Pancreas (tissue), 10 donors: ENCODE measurements at regions not wholly inside any gene's neighbourhood (a gene's known extent, or its start where the extent isn't known, plus 50 kb on each side); places are given as distances from the start of the nearest gene placed in this dataset.

Experiments
- ATAC-seq, 4 donors: fragments of 200-7000 bp; cut with Tn5 transposase; one replicate each; pipeline versions ENCODE4 v1.8.0 to v1.9.1; 2020; ENCODE audit warnings: mild to moderate bottlenecking in 4 of 4, moderate library complexity in 4 of 4
- DNase-seq, 6 donors: peaks; one replicate each; pipeline ENCODE4 v3.0.0-alpha.2; 2020
- FAIRE-seq: peaks from 2 replicates; lab custom pipeline; 2012; peaks lifted over from hg19 to GRCh38; lab: Jason Lieb, UNC
- H3K27ac ChIP-seq, 4 donors: fragments of 200-600 bp; sonication (generic); 1 replicate in 3 of 4; 2 replicates in 1 of 4; pipeline versions ENCODE4 v1.5.0 to v1.8.0; 2020
- H3K27me3 ChIP-seq, 4 donors: fragments of 200-600 bp; one replicate each; pipeline ENCODE4 v1.8.0; 2021
- H3K36me3 ChIP-seq, 3 donors: fragments of 200-600 bp; sonication (generic) in 1 of 3; one replicate each; pipeline versions ENCODE4 v1.5.0 to v1.8.0; 2020 to 2021
- H3K4me1 ChIP-seq, 3 donors: fragments of 200-600 bp; one replicate each; pipeline ENCODE4 v1.8.0; 2021
- H3K4me3 ChIP-seq, 4 donors: fragments of 200-600 bp; sonication (generic) in 2 of 4; one replicate each; pipeline versions ENCODE4 v1.5.0 to v1.8.0; 2020 to 2021
- H3K9me3 ChIP-seq, 4 donors: fragments of 200-600 bp; one replicate each; pipeline ENCODE4 v1.8.0; 2021
- WGBS, 2 donors: extraction: QIAGEN DNeasy Blood & Tissue Kit; methylation state at CpG; one replicate each; pipeline ENCODE4 v1.1.7; 2013; 5-methylcytosine and 5-hydroxymethylcytosine counted together
- intact Hi-C, 3 donors: fragments of 100-400 bp; cut with DNase I; formaldehyde crosslinking; loops; one replicate each; pipeline versions ENCODE4 v1.11.1 to v1.14.2; 2022
- TF ChIP-seq, protein P1 (sequence below), 4 donors: fragments of 200-600 bp; sonication (generic) in 3 of 4; IDR thresholded peaks; one replicate each; pipeline versions ENCODE4 v1.5.0 to v1.8.0; 2021; ENCODE audit warnings: antibody characterized with exemption in 4 of 4
- donor health status: healthy with polysubstance abuse.
- donor health status: DM: no; HTN: no; CAD: no; lungs with moderate emphysema.
- donor health status: DM: no; HTN: no; CAD: no.
- donor health status: control.
- donor health status: control.
- donor health status: Bipolar disorder and iron deficiency.
- donor health status: DM: yes; HTN: yes; CAD: no.
- donor health status: DM: no; HTN: no; CAD: no.
- donor health status: DM: no; HTN: no; CAD: no.
- donor health status: DM: yes; HTN: yes; CAD: no.

DNA sequence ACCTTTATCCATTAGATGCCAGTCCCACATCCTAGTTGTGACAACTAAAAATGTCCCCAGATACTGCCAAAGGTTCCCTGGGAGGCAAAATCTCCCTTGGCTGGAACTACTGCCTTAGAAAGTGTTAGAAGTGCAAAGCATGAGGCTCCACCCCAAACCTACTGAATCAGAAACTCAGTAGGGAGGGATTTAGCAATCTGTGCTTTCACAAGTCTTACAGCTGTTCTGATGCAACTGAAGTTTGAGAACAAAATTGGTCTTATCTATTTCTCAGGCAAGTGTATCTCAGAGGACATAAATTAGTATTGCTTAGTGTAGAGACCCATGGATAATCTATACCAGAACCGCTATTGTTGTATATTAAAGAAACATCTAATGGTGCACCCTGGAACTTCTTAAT, 70.2 kb downstream of the CLDN1 start:
- 91 to 97% methylated on average over 1 of the region's 1 CpG for WGBS, 2 donors
- TF ChIP-seq, protein P1, sequence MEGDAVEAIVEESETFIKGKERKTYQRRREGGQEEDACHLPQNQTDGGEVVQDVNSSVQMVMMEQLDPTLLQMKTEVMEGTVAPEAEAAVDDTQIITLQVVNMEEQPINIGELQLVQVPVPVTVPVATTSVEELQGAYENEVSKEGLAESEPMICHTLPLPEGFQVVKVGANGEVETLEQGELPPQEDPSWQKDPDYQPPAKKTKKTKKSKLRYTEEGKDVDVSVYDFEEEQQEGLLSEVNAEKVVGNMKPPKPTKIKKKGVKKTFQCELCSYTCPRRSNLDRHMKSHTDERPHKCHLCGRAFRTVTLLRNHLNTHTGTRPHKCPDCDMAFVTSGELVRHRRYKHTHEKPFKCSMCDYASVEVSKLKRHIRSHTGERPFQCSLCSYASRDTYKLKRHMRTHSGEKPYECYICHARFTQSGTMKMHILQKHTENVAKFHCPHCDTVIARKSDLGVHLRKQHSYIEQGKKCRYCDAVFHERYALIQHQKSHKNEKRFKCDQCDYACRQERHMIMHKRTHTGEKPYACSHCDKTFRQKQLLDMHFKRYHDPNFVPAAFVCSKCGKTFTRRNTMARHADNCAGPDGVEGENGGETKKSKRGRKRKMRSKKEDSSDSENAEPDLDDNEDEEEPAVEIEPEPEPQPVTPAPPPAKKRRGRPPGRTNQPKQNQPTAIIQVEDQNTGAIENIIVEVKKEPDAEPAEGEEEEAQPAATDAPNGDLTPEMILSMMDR (IDR thresholded peaks at IDR 0.05): no peak
- no peaks in the 10 kb centered on the region for H3K4me1 ChIP-seq
- ATAC-seq (peak in 1 of 4 donors; percentile 38), FAIRE-seq (no peak), DNase-seq (no peak)
- no peaks in the 10 kb centered on the region for H3K9me3 ChIP-seq
- no peak overlapping the region for H3K27ac ChIP-seq
- intact Hi-C loops: no loop called here
- H3K36me3 ChIP-seq: no peaks in the 10 kb centered on the region
- H3K27me3 ChIP-seq: no peaks in the 10 kb centered on the region
- H3K4me3 ChIP-seq: no peak overlapping the region

DNA sequence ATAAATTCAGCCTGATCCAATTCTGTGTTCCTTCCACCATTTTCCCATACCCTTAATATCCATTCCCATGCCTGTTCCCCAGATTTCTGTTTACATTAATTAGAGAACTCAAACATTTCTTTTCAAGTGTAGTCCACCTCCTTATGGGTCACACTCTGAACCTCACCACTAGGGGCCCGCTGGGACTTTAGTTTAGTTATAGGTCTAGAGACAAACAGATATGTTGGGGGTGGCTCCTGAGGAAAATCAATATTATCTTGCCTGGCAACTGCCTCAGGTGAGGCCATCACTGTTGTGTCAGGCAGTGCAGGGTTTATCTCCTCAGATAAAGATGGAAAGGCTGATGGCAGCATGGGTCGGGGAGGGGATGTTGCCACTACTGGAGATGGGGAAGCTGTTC, 72.8 kb downstream of the CLDN1 start:
- FAIRE-seq (no peak), ATAC-seq (no peak), DNase-seq (no peak)
- Histone ChIP-seq H3K4me3 (no peak overlapping the region), H3K9me3 (no peaks in the 10 kb centered on the region), H3K36me3 (no peaks in the 10 kb centered on the region), H3K27ac (no peak overlapping the region), H3K27me3 (no peaks in the 10 kb centered on the region), H3K4me1 (no peaks in the 10 kb centered on the region)
- intact Hi-C loops: no loop called here
- WGBS, 2 donors: 80 to 93% methylated on average over 2 of the region's 2 CpGs
- TF ChIP-seq, protein P1 (IDR thresholded peaks at IDR 0.05): no peak

DNA sequence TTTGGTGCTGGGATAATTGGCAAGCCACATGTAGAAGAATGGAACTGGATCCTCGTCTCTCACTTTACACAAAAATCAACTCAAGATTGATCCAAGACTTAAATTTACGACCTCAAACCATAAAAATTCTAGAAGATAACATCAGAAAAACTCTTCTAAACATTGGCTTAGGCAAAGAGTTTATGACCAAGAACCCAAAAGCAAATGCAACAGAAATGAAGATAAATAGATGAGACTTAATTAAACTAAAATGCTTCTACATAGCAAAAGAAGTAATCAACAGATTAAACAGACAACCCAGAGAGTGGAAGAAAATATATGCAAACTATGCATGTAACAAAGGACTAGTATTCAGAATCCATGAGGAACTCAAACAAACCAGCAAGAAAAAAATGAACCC, 80.1 kb downstream of the CLDN1 start:
- no peaks in the 10 kb centered on the region for H3K4me1 ChIP-seq
- 54 to 77% methylated on average over 2 of the region's 2 CpGs for WGBS, 2 donors
- H3K36me3 ChIP-seq: no peaks in the 10 kb centered on the region
- H3K27ac ChIP-seq: no peak overlapping the region
- H3K4me3 ChIP-seq: no peak overlapping the region
- no peak for DNase-seq
- FAIRE-seq: no peak
- no peak for ATAC-seq
- TF ChIP-seq, protein P1 (IDR thresholded peaks at IDR 0.05): no peak
- intact Hi-C loops: no loop called here
- no peaks in the 10 kb centered on the region for H3K9me3 ChIP-seq
- no peaks in the 10 kb centered on the region for H3K27me3 ChIP-seq

DNA sequence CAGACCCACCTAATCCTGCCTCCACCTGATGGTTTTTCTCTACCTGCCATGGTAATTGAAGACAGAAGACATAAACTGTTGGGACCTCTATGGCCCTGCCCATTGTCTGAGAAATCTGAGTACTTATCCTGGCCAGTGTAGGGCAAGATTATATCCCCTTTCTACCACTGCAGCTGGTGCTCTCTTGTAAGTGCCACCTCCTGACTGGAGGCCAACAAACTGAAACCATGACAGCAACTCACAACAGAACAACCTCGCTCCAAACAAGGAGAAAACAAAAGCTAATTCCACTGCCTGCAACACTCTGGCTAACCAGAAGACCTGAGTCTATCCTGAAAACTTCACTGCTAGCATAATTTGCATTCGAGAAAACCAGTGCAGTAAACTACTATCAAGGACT, 82.9 kb downstream of the CLDN1 start:
- intact Hi-C loops: loop anchor here in 1 of 3 donors (10.0 kb wide), 1 partner anchor 95 kb away; no protein-coding TSS in a partner anchor
- H3K27me3 ChIP-seq: no peaks in the 10 kb centered on the region
- TF ChIP-seq, protein P1 (IDR thresholded peaks at IDR 0.05): no peak
- no peak overlapping the region for H3K4me3 ChIP-seq
- 62 to 83% methylated on average over 2 of the region's 2 CpGs for WGBS, 2 donors
- no peak overlapping the region for H3K27ac ChIP-seq
- DNase-seq (no peak), FAIRE-seq (no peak), ATAC-seq (no peak)
- no peaks in the 10 kb centered on the region for H3K36me3 ChIP-seq
- H3K9me3 ChIP-seq: no peaks in the 10 kb centered on the region
- no peaks in the 10 kb centered on the region for H3K4me1 ChIP-seq

DNA sequence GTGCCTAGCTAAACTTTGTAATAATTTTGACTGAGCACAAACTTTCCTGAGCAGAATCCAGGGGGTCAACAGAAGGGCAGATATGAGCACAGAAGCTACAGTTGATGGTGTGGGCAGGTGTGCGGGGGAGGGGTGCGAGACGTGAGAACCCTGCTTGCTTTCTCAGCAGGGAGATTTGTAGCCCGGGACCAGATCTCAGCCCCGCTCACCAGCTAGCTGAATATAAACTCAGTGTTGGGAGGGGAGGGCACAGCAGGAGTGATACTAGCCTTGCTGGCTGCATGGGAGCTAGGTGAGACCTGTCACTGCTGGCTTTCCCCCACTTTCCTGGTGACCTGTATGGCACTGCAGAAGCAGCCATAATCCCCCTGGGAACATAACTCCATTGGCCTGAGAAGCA, 83.4 kb downstream of the CLDN1 start:
- no peaks in the 10 kb centered on the region for H3K4me1 ChIP-seq
- H3K27me3 ChIP-seq: no peaks in the 10 kb centered on the region
- ATAC-seq: no peak
- TF ChIP-seq, protein P1 (IDR thresholded peaks at IDR 0.05): no peak
- DNase-seq: no peak
- no peak overlapping the region for H3K27ac ChIP-seq
- FAIRE-seq: no peak
- intact Hi-C loops: loop anchor here in 1 of 3 donors (10.0 kb wide), 1 partner anchor 96 kb away; no protein-coding TSS in a partner anchor
- WGBS, 2 donors: 73 to 74% methylated on average over 5 of the region's 5 CpGs
- H3K4me3 ChIP-seq: no peak overlapping the region
- H3K9me3 ChIP-seq: no peaks in the 10 kb centered on the region
- no peaks in the 10 kb centered on the region for H3K36me3 ChIP-seq
